ENCODE measurements at regions not wholly inside any gene's neighbourhood (a gene's known extent, or its start where the extent isn't known, plus 50 kb on each side); places are given as distances from the start of the nearest gene placed in this dataset.

GRCh38 chr3:103167850-103168249 lies 733.0 kb downstream of the ZPLD1 start:
- no peak for TF ChIP-seq CTCF (IDR thresholded peaks at IDR 0.05)
- no peak for TF ChIP-seq POLR2A (IDR thresholded peaks at IDR 0.05)
